Left renal cortex interstitium (tissue), 4 donors: ENCODE measurements at regions not wholly inside any gene's neighbourhood (a gene's known extent, or its start where the extent isn't known, plus 50 kb on each side); places are given as distances from the start of the nearest gene placed in this dataset.

Experiments used
- DNase-seq, 4 donors: peaks; one replicate each; pipeline ENCODE4 v3.0.0-alpha.2; 2013; ENCODE audit warnings: low read depth in 4 of 4, low spot score in 2 of 4, missing footprints in 1 of 4

GRCh38 chr17:13973960-13974651, 95.2 kb upstream of the COX10 start:
- DNase-seq = no peak

GRCh38 chr17:13977837-13978236, 91.5 kb upstream of the COX10 start:
- no peak for DNase-seq

GRCh38 chr17:13978478-13978877, 90.8 kb upstream of the COX10 start:
- no peak for DNase-seq

- DNase-seq = no peak
Measured at GRCh38 chr17:13981881-13982280, 87.4 kb upstream of the COX10 start.

DNA sequence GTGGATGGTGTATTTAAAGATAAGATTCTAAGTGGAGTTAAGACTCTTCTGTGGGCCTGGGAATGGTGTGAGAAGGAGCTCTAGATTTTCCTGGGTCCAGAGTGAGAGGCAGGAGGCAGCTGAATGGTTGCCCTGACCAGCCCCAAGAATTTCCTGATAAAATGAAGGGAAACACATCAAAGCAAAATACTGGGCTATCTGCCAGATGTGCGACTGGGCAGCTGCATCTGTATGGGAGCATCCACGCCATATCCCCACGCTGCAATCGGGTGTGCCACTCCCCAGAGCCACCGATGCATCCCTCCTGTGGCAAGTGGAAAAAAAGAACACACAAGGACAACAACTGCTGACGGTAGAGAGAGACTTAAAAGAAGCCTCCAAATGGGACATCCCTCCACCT, 84.3 kb upstream of the COX10 start:
- no peak for DNase-seq

GRCh38 chr17:13986855-13987254, 82.4 kb upstream of the COX10 start:
- DNase-seq = no peak

DNA sequence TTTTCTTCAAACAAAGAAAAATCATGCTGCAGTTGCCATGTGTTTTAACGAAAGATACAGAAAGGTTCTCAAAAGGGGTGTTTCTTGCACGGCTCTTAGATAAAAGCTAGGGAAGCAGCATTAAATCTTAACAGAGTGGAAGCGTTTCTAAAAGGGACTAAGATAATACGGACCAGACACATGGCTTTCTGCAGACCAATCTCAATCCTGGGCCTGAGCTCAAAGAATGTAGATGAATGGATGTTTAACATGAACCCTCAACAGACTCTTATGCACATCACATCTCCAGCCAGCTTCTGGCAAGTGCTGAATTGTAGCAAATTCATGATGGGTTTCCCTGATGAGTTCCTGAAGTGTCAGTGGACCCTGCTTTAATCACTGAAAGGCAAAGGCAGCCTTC, 80.2 kb upstream of the COX10 start:
- DNase-seq = no peak

GRCh38 chr17:13993106-13993505, 76.2 kb upstream of the COX10 start:
- DNase-seq = no peak

- DNase-seq = no peak
Measured at GRCh38 chr17:13994050-13994449, 75.3 kb upstream of the COX10 start.

DNA sequence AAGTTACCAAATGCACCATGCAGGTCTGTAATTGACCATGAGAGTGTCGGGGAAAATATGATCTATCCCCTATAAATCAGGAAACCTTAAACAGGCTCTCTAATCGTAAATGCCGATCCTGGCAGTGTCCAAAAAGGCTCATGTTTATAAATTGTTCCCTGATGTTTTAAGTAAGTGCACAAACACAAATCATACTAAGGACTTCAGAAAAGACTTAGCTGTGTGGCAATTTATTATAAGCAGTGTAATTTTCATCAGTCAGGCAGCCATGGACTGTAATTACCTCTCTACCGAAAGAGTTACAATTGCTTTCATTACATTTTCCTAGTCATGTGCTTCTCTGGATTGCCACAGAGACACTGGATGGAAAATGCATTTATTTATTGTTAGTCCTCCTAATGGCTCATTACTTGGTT, 73.4 kb upstream of the COX10 start:
- DNase-seq = peak in 1 of 4 donors; percentile 1

GRCh38 chr17:13996276-13996675, 73.0 kb upstream of the COX10 start:
- DNase-seq = peak in 3 of 4 donors; percentile 10 to 41 (median 32)

DNA sequence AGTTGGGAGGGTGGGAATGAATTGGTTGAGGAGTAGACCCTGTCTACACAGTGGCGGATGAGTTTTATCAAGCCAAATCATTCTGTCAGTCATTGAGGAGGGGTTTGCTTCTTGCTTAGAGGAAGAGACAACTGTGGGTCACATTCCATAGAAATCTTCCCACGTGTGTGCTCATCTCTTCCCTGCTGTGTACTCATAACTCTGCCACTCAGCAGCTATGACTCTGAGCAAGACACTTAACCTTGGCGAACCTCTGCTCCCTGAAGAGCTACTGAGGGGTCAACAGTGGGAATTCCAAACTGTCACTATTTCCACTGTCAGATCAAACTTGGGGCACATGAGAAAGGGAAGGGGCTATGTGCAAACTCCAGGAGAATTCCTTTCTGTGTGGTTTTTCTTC, 72.6 kb upstream of the COX10 start:
- peak in 1 of 4 donors; percentile 17 for DNase-seq

DNA sequence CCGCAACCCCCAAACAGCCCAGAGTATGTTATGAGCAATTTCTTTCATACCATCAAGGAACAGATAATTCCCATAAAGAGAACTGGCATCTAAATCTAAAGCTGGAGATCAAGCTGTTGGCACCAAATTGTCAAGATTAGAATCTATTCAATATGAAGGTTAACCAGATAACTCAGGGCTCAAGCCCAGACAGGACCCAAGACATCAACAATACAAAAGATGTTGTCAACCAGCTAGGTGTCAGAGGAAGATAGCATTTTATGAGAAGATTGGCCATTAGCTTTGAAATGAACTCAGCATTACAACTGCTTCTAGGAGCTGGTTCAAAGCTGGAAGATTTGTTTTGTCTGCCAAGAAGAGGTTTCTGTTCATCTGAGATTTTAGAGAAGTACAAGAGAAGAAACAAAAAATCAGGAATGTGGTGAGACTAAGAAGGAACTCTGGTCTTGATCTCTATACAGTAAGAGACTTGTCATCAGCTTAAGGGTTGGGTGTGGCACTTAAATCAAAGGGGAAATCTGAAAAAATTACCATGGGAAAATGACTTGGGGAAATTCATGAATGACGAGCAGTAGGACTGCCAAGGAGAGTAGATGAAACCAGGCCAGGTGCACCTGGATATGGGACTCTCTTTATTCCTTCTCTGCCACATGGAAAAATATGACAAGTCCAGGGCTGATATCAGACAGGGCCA, 64.2 kb upstream of the COX10 start:
- no peak for DNase-seq

DNA sequence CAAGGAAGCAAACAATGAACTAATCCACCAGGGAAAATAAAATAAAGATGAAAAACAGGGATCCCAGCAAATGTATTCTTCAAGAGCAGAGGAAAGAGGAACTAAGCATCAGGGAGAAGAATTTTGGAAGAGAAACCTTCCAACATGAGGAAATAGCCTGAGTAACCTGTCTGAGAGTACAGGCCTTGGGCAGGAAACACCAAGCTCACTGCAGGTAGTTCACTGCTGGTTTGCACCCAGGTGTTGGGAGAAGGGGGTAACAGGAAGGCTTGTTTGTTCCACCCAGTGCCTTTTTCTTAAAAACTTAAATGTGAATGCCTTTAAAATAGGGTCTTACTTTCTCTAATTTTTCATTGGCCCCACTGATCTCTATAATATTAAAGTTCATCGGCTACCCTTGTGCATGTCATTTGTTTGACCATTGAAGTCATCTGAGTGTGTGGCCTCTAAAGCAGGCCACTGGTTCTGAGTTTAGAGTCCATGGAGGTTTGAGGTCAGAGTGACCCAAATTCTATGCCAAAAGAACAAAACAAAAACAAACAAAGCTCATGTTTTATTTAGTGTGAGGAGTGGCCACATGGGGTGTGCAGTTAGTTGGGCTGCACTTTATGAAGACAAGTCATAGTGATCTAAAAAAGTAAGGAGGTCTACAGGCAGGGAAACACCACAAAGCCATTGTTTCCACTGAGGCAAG, 62.9 kb upstream of the COX10 start:
- no peak for DNase-seq

GRCh38 chr17:14007951-14008350, 61.4 kb upstream of the COX10 start:
- no peak for DNase-seq

- DNase-seq = no peak
Measured at GRCh38 chr17:14011036-14011692, 58.1 kb upstream of the COX10 start.

GRCh38 chr17:14011740-14012405, 57.4 kb upstream of the COX10 start:
- no peak for DNase-seq

GRCh38 chr17:14014657-14015056, 54.6 kb upstream of the COX10 start:
- no peak for DNase-seq

DNA sequence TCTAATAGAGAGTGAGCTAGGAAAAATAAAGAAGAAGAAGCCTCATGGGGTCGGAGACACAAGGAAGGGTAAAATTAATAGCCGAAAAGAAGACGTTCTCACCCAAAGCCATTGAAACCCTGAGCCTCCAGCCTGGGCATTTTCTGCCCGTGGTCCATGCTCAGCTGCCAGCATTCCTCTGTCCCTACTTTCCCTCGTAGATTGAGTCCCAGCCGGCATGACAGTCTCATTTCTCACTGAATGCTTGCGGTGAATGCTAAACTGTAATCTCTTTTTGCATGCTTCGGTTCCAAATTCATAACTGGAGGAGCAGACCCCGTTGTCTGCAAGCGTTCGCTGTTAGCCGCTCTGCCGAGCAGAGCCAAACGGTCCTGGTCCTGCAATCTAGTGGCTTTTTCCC, 54.0 kb upstream of the COX10 start:
- no peak for DNase-seq

- DNase-seq = no peak
Measured at GRCh38 chr17:14016858-14017257, 52.4 kb upstream of the COX10 start.
